SK-N-SH (cell line): ENCODE measurements at regions not wholly inside any gene's neighbourhood (a gene's known extent, or its start where the extent isn't known, plus 50 kb on each side); places are given as distances from the start of the nearest gene placed in this dataset.

Experiments
- CTCF ChIA-PET: fragments of 300-600, 350-600 bp; formaldehyde crosslinking; extraction: SDS; loops from one replicate; lab custom pipeline; 2021; lab: Yijun Ruan, JAX
- POLR2A ChIA-PET: fragments of 350-600 bp; sonication (Branson Sonifier 250); formaldehyde crosslinking; extraction: SDS; loops from one replicate; lab custom pipeline; 2020; ENCODE audit warnings: antibody characterized with exemption, inconsistent platforms; lab: Yijun Ruan, JAX
- DNase-seq: peaks from one replicate; pipeline ENCODE4 v3.0.0; 2012
- H2AFZ ChIP-seq: fragments of 200-600 bp; sonication (generic); 2 replicates; pipeline ENCODE4 v1.8.1; 2016; ENCODE audit warnings: antibody characterized with exemption, mild to moderate bottlenecking, low read depth
- H3F3A ChIP-seq: fragments of 200-600 bp; sonication (generic); replicated peaks from 2 replicates; pipeline ENCODE3; 2016; ENCODE audit warnings: antibody characterized with exemption, mild to moderate bottlenecking; ENCODE audit not compliant: insufficient read depth
- H3K27ac ChIP-seq, 2 experiments: fragments of 200-500 bp in 1 of 2; fragments of 200-600 bp in 1 of 2; sonication (Bioruptor generic) in 1 of 2; sonication (generic), shearing (Covaris generic) in 1 of 2; 2 replicates each; pipeline versions ENCODE4 v1.5.1 to v1.6.1; 2014 to 2016; ENCODE audit warnings: low read depth in 2 of 2, inconsistent platforms in 1 of 2, low read length in 1 of 2, mild to moderate bottlenecking in 1 of 2, mixed read lengths in 1 of 2
- H3K27me3 ChIP-seq: fragments of 200-600 bp; sonication (generic), shearing (Covaris generic); 2 replicates; pipeline ENCODE4 v1.6.1; 2016; ENCODE audit warnings: mixed run types; ENCODE audit not compliant: insufficient read depth
- H3K36me3 ChIP-seq, 2 experiments: fragments of 200-500 bp in 1 of 2; fragments of 200-600 bp in 1 of 2; sonication (Bioruptor generic) in 1 of 2; sonication (generic) in 1 of 2; replicated peaks in 1 of 2; 2 replicates each; pipeline versions ENCODE3 to v1.5.1; 2014 to 2016; ENCODE audit warnings: low read length in 1 of 2, mild to moderate bottlenecking in 1 of 2; ENCODE audit not compliant: insufficient read depth in 2 of 2, control insufficient read depth in 1 of 2
- H3K4me1 ChIP-seq, 2 experiments: fragments of 200-500 bp in 1 of 2; fragments of 200-600 bp in 1 of 2; sonication (Bioruptor generic) in 1 of 2; sonication (generic), shearing (Covaris generic) in 1 of 2; 2 replicates each; pipeline versions ENCODE4 v1.5.1 to v1.6.1; 2014 to 2016; ENCODE audit warnings: low read depth in 1 of 2, low read length in 1 of 2, mixed run types in 1 of 2; ENCODE audit not compliant: insufficient read depth in 2 of 2, control insufficient read depth in 1 of 2
- H3K4me2 ChIP-seq: fragments of 200-600 bp; sonication (generic), shearing (Covaris generic); 2 replicates; pipeline ENCODE4 v1.6.1; 2017; ENCODE audit warnings: mixed run types
- H3K4me3 ChIP-seq, 2 experiments: fragments of 200-500 bp in 1 of 2; fragments of 200-600 bp in 1 of 2; sonication (Bioruptor generic) in 1 of 2; sonication (generic), shearing (Covaris generic) in 1 of 2; 2 replicates each; pipeline versions ENCODE4 v1.5.1 to v1.8.1; 2014 to 2016; ENCODE audit warnings: low read depth in 2 of 2, inconsistent platforms in 1 of 2, low read length in 1 of 2, mild to moderate bottlenecking in 1 of 2, mixed read lengths in 1 of 2, moderate library complexity in 1 of 2
- H3K79me2 ChIP-seq: fragments of 200-600 bp; sonication (generic); 2 replicates; pipeline ENCODE4 v1.8.1; 2017; ENCODE audit warnings: mild to moderate bottlenecking; ENCODE audit not compliant: insufficient read depth
- H3K9ac ChIP-seq: fragments of 200-600 bp; sonication (generic); 2 replicates; pipeline ENCODE4 v1.6.1; 2017; ENCODE audit warnings: mixed run types
- H3K9me2 ChIP-seq: fragments of 200-600 bp; sonication (generic); 2 replicates; pipeline ENCODE4 v1.6.1; 2017; ENCODE audit warnings: mixed run types
- H3K9me3 ChIP-seq: fragments of 200-600 bp; sonication (generic); 2 replicates; pipeline ENCODE4 v1.6.1; 2017; ENCODE audit warnings: mixed run types, mild to moderate bottlenecking, moderate library complexity
- H4K20me1 ChIP-seq: fragments of 200-600 bp; sonication (generic); 2 replicates; pipeline ENCODE4 v1.6.1; 2017; ENCODE audit warnings: mild to moderate bottlenecking, mixed run types; ENCODE audit not compliant: insufficient read depth
- CHD2 ChIP-seq: fragments of 150-350 bp; IDR thresholded peaks from 2 replicates; pipeline ENCODE4 v1.6.1; 2018; ENCODE audit warnings: low read length; ENCODE audit not compliant: partially characterized antibody
- ELF1 ChIP-seq: IDR thresholded peaks from 2 replicates; pipeline ENCODE4 v1.4.0; 2012
- EP300 ChIP-seq, 2 experiments: IDR thresholded peaks; 2 replicates each; pipeline versions ENCODE4 v1.4.0 to v1.6.1; 2012; ENCODE audit warnings: borderline replicate concordance in 1 of 2, low read depth in 1 of 2, low read length in 1 of 2
- EZH2phosphoT487 ChIP-seq: fragments of 200-600 bp; sonication (generic); IDR thresholded peaks from 2 replicates; pipeline ENCODE4 v1.6.1; 2017; ENCODE audit warnings: low read depth, mixed run types, mild to moderate bottlenecking, antibody characterized with exemption, moderate library complexity, borderline replicate concordance
- FOXM1 ChIP-seq: IDR thresholded peaks from 2 replicates; pipeline ENCODE4 v1.4.0; 2012; ENCODE audit warnings: low read depth, mild to moderate bottlenecking
- NRF1 ChIP-seq: IDR thresholded peaks from 2 replicates; pipeline ENCODE4 v1.6.1; 2012; ENCODE audit warnings: low read depth, mild to moderate bottlenecking, low read length
- RXRA ChIP-seq: IDR thresholded peaks from 2 replicates; pipeline ENCODE4 v1.4.0; 2012; ENCODE audit warnings: low read depth, mild to moderate bottlenecking, borderline replicate concordance
- TAF1 ChIP-seq: IDR thresholded peaks from 2 replicates; pipeline ENCODE4 v1.6.1; 2012; ENCODE audit warnings: low read depth, mild to moderate bottlenecking, low read length, moderate library complexity, borderline replicate concordance
- TCF12 ChIP-seq: IDR thresholded peaks from 2 replicates; pipeline ENCODE4 v1.4.0; 2012
- WGBS: methylation state at CpG from one replicate; pipeline ENCODE4 v1.1.6; 2017; ENCODE audit warnings: low lambda C conversion rate; 5-methylcytosine and 5-hydroxymethylcytosine counted together
- TF ChIP-seq, protein P1 (sequence below): IDR thresholded peaks from 2 replicates; pipeline ENCODE4 v1.4.0; 2012; ENCODE audit warnings: low read depth, borderline replicate concordance
- TF ChIP-seq, protein P2 (sequence below): IDR thresholded peaks from 2 replicates; pipeline ENCODE4 v1.4.0; 2012; ENCODE audit warnings: low read depth, borderline replicate concordance
- TF ChIP-seq, protein P3 (sequence below): IDR thresholded peaks from 2 replicates; pipeline ENCODE4 v1.6.1; 2012; ENCODE audit warnings: mild to moderate bottlenecking, low read depth, low read length, moderate library complexity
- TF ChIP-seq, protein P4 (sequence below): fragments of 150-350 bp; IDR thresholded peaks from 2 replicates; pipeline ENCODE4 v1.6.1; 2016; ENCODE audit warnings: mild to moderate bottlenecking, low read depth, low read length

DNA sequence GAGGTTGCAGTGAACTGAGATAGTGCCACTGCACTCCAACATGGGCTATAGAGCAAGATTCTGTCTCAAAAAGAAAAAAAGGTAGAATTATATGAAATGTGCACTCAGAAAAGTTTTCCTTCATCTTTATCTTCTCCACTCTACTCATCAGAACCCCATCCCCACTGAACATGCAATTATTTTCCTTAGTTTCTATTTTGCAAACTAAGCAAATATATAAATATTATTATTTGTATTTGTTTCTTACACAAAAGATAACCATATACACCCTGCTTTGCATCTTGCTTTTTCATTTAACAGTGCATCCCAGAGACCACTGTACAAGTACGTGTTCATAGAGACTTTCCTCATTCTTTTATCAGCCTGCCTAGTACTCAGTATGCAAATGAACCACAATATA is 68.0 kb upstream of the ACAN start:
- Histone ChIP-seq H3K79me2 (no peaks in the 10 kb centered on the region), H3K9me2 (no peaks in the 10 kb centered on the region), H3K27me3 (no peaks in the 10 kb centered on the region), H2AFZ (no peak overlapping the region), H3K4me1 (no peaks in the 10 kb centered on the region), H3K9me3 (no peaks in the 10 kb centered on the region), H3F3A (no peaks in the 10 kb centered on the region), H3K27ac (no peak overlapping the region), H3K9ac (no peak overlapping the region), H3K36me3 (no peaks in the 10 kb centered on the region), H3K4me2 (no peak overlapping the region), H4K20me1 (no peaks in the 10 kb centered on the region), H3K4me3 (no peak overlapping the region)
- WGBS, result 10% methylated on average over 1 of the region's 1 CpG
- POLR2A ChIA-PET, result no interaction called here
- CTCF ChIA-PET, result no interaction called here
- TF ChIP-seq, protein P1, sequence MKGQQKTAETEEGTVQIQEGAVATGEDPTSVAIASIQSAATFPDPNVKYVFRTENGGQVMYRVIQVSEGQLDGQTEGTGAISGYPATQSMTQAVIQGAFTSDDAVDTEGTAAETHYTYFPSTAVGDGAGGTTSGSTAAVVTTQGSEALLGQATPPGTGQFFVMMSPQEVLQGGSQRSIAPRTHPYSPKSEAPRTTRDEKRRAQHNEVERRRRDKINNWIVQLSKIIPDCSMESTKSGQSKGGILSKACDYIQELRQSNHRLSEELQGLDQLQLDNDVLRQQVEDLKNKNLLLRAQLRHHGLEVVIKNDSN, result no peak
- TF ChIP-seq TAF1 (no peak), NRF1 (no peak), EZH2phosphoT487 (no peak), CHD2 (no peak), FOXM1 (no peak), EP300 (IDR thresholded peaks at IDR 0.05; ENCODE audit: borderline replicate concordance in 1 of 2, low read depth in 1 of 2, low read length in 1 of 2) (no peak), ELF1 (no peak), RXRA (no peak), TCF12 (no peak)
- TF ChIP-seq, protein P2, sequence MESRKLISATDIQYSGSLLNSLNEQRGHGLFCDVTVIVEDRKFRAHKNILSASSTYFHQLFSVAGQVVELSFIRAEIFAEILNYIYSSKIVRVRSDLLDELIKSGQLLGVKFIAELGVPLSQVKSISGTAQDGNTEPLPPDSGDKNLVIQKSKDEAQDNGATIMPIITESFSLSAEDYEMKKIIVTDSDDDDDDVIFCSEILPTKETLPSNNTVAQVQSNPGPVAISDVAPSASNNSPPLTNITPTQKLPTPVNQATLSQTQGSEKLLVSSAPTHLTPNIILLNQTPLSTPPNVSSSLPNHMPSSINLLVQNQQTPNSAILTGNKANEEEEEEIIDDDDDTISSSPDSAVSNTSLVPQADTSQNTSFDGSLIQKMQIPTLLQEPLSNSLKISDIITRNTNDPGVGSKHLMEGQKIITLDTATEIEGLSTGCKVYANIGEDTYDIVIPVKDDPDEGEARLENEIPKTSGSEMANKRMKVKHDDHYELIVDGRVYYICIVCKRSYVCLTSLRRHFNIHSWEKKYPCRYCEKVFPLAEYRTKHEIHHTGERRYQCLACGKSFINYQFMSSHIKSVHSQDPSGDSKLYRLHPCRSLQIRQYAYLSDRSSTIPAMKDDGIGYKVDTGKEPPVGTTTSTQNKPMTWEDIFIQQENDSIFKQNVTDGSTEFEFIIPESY, result no peak
- TF ChIP-seq, protein P3, sequence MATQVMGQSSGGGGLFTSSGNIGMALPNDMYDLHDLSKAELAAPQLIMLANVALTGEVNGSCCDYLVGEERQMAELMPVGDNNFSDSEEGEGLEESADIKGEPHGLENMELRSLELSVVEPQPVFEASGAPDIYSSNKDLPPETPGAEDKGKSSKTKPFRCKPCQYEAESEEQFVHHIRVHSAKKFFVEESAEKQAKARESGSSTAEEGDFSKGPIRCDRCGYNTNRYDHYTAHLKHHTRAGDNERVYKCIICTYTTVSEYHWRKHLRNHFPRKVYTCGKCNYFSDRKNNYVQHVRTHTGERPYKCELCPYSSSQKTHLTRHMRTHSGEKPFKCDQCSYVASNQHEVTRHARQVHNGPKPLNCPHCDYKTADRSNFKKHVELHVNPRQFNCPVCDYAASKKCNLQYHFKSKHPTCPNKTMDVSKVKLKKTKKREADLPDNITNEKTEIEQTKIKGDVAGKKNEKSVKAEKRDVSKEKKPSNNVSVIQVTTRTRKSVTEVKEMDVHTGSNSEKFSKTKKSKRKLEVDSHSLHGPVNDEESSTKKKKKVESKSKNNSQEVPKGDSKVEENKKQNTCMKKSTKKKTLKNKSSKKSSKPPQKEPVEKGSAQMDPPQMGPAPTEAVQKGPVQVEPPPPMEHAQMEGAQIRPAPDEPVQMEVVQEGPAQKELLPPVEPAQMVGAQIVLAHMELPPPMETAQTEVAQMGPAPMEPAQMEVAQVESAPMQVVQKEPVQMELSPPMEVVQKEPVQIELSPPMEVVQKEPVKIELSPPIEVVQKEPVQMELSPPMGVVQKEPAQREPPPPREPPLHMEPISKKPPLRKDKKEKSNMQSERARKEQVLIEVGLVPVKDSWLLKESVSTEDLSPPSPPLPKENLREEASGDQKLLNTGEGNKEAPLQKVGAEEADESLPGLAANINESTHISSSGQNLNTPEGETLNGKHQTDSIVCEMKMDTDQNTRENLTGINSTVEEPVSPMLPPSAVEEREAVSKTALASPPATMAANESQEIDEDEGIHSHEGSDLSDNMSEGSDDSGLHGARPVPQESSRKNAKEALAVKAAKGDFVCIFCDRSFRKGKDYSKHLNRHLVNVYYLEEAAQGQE, result no peak
- TF ChIP-seq, protein P4, sequence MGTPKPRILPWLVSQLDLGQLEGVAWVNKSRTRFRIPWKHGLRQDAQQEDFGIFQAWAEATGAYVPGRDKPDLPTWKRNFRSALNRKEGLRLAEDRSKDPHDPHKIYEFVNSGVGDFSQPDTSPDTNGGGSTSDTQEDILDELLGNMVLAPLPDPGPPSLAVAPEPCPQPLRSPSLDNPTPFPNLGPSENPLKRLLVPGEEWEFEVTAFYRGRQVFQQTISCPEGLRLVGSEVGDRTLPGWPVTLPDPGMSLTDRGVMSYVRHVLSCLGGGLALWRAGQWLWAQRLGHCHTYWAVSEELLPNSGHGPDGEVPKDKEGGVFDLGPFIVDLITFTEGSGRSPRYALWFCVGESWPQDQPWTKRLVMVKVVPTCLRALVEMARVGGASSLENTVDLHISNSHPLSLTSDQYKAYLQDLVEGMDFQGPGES, result no peak
- DNase-seq, result no peak
